ENCODE measurements at regions not wholly inside any gene's neighbourhood (a gene's known extent, or its start where the extent isn't known, plus 50 kb on each side); places are given as distances from the start of the nearest gene placed in this dataset.

GRCh38 chr2:225781991-225782390 lies 382.5 kb downstream of the NYAP2 start:
- TF ChIP-seq CTCF (conservative IDR thresholded peaks at IDR 0.05 in 1 of 2, IDR thresholded peaks at IDR 0.05 in 1 of 2; ENCODE audit: low read depth in 1 of 2, low read length in 2 of 2) (no peak), EZH2 (IDR thresholded peaks at IDR 0.05; ENCODE audit: low read length, missing control alignments) (no peak)
